AG10803 (cell line): ENCODE measurements at regions not wholly inside any gene's neighbourhood (a gene's known extent, or its start where the extent isn't known, plus 50 kb on each side); places are given as distances from the start of the nearest gene placed in this dataset.
"Not testable (repeated sequence)": the region's sequence is repeated elsewhere in the genome, so short reads cannot be mapped to it uniquely, and the experiment has no call there.

ENCODE experiments used
- DNase-seq: peaks from one replicate; pipeline ENCODE4 v3.0.0; 2010; ENCODE audit warnings: low read depth
- H3K4me3 ChIP-seq: 2 replicates; pipeline ENCODE4 v1.5.1; 2011; ENCODE audit warnings: mild to moderate bottlenecking, low read length, control low read depth
- CTCF ChIP-seq: conservative IDR thresholded peaks from 2 replicates; pipeline ENCODE4 v1.5.1; 2011; ENCODE audit warnings: mild to moderate bottlenecking, low read length, control low read depth, inconsistent platforms

- no peak for DNase-seq
- no peak for TF ChIP-seq CTCF
- no peak overlapping the region for H3K4me3 ChIP-seq
These were observed 89.1 kb upstream of the USP24 start for GRCh38 chr1:55304229-55304740.

GRCh38 chr1:55302972-55303371 lies 87.8 kb upstream of the USP24 start:
- TF ChIP-seq CTCF: no peak
- no peak for DNase-seq
- H3K4me3 ChIP-seq: no peak overlapping the region

GRCh38 chr1:55301912-55302311 lies 86.7 kb upstream of the USP24 start:
- no peak for DNase-seq
- no peak overlapping the region for H3K4me3 ChIP-seq
- TF ChIP-seq CTCF: no peak

- no peak for DNase-seq
- no peak for TF ChIP-seq CTCF
- H3K4me3 ChIP-seq: no peak overlapping the region
These were observed 85.8 kb upstream of the USP24 start for GRCh38 chr1:55300975-55301374.

- H3K4me3 ChIP-seq: no peak overlapping the region
- no peak for TF ChIP-seq CTCF
- no peak for DNase-seq
These were observed 83.2 kb upstream of the USP24 start for GRCh38 chr1:55298167-55298894.

- H3K4me3 ChIP-seq, DNase-seq: not testable (repeated sequence)
These were observed 81.1 kb upstream of the USP24 start for GRCh38 chr1:55296247-55296646.

GRCh38 chr1:55289614-55290013 lies 74.5 kb upstream of the USP24 start:
- DNase-seq: no peak

More at GRCh38 chr1:55289614-55290013, 74.5 kb upstream of the USP24 start:
- no peak overlapping the region for H3K4me3 ChIP-seq
- TF ChIP-seq CTCF: no peak
